ENCODE measurements at regions not wholly inside any gene's neighbourhood (a gene's known extent, or its start where the extent isn't known, plus 50 kb on each side); places are given as distances from the start of the nearest gene placed in this dataset.

DNA sequence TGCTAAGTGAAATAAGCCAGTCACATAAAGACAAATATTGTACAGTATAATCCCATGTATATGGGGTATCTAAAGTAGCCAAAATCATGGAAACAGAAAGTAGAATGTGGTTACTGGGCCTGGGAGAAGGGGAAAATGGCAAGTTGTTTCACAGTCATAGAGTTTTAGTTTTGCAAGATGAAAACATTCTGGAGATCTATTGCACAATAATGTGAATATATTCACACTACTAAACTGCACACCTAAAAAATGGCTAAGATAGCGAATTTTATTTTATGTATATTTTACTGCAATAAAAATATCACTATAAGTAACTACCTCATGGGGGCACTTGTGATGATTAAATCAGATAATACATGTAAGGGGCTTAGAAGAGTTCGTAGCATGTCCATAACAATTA, 72.0 kb upstream of the ARHGAP32 start:
- TF ChIP-seq, protein P1, sequence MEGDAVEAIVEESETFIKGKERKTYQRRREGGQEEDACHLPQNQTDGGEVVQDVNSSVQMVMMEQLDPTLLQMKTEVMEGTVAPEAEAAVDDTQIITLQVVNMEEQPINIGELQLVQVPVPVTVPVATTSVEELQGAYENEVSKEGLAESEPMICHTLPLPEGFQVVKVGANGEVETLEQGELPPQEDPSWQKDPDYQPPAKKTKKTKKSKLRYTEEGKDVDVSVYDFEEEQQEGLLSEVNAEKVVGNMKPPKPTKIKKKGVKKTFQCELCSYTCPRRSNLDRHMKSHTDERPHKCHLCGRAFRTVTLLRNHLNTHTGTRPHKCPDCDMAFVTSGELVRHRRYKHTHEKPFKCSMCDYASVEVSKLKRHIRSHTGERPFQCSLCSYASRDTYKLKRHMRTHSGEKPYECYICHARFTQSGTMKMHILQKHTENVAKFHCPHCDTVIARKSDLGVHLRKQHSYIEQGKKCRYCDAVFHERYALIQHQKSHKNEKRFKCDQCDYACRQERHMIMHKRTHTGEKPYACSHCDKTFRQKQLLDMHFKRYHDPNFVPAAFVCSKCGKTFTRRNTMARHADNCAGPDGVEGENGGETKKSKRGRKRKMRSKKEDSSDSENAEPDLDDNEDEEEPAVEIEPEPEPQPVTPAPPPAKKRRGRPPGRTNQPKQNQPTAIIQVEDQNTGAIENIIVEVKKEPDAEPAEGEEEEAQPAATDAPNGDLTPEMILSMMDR (IDR thresholded peaks at IDR 0.05; ENCODE audit: poor library complexity, severe bottlenecking) = no peak
- DNase-seq (ENCODE audit: low spot score) = no peak
- no peaks in the 10 kb centered on the region for H3K4me1 ChIP-seq (ENCODE audit: insufficient read depth, poor library complexity, severe bottlenecking)

DNA sequence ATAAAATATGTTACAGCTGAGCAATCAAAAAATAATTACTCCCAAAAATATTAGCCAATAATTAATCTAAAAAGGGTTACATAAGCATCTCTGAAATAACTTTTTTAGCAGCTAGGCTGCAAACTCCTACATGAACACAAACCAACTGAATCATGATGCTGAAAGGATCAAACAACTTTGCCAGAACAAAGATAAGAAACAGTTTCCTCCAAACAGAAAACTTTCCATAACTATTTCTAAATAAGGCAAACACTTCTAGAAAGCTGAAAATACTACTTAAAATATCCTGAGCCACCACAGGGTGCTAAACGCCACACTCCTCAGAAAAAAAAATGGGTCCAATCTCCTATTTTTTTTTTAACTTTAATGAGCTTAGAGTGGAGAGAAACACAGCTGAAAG, 68.6 kb upstream of the ARHGAP32 start:
- Histone ChIP-seq H3K36me3 (ENCODE audit: low read depth) (no peaks in the 10 kb centered on the region), H3K27ac (ENCODE audit: poor library complexity, severe bottlenecking) (no peak overlapping the region), H3K4me3 (ENCODE audit: severe bottlenecking) (no peak overlapping the region), H3K9me3 (ENCODE audit: severe bottlenecking) (no peaks in the 10 kb centered on the region), H3K4me1 (ENCODE audit: insufficient read depth, poor library complexity, severe bottlenecking) (no peaks in the 10 kb centered on the region), H3K27me3 (ENCODE audit: insufficient read depth, poor library complexity, severe bottlenecking) (no peaks in the 10 kb centered on the region)
- TF ChIP-seq, protein P1 (IDR thresholded peaks at IDR 0.05; ENCODE audit: poor library complexity, severe bottlenecking) = no peak
- ATAC-seq (ENCODE audit: low read depth) (no peak), DNase-seq (ENCODE audit: low spot score) (no peak)

More for the DNA sequence above, 72.0 kb upstream of the ARHGAP32 start:
- Histone ChIP-seq H3K4me3 (ENCODE audit: severe bottlenecking) (no peak overlapping the region), H3K36me3 (ENCODE audit: low read depth) (no peaks in the 10 kb centered on the region), H3K27ac (ENCODE audit: poor library complexity, severe bottlenecking) (no peak overlapping the region), H3K9me3 (ENCODE audit: severe bottlenecking) (no peaks in the 10 kb centered on the region), H3K27me3 (ENCODE audit: insufficient read depth, poor library complexity, severe bottlenecking) (no peaks in the 10 kb centered on the region)
- no peak for ATAC-seq (ENCODE audit: low read depth)

DNA sequence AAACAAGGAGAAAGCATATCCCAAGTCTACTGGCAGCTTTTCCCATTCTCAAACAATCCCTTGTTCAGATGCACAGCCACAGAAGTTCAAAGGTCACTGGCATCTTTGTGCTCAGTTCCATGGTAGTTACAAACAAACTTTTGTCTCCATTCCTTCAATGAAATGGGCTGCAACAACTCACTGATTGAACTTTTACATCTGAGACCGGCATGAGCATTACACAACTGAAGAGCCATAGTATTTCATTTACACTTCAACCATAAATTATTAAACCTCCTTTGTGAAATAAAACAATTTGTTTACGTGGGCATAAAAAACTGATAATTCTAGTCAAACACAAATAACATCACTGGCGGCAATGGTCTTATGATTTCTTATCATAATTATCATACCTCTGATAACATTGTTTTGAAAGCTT, 67.8 kb upstream of the ARHGAP32 start:
- Histone ChIP-seq H3K4me3 (ENCODE audit: severe bottlenecking) (no peak overlapping the region), H3K27me3 (ENCODE audit: insufficient read depth, poor library complexity, severe bottlenecking) (no peaks in the 10 kb centered on the region), H3K9me3 (ENCODE audit: severe bottlenecking) (no peaks in the 10 kb centered on the region), H3K36me3 (ENCODE audit: low read depth) (no peaks in the 10 kb centered on the region), H3K27ac (ENCODE audit: poor library complexity, severe bottlenecking) (no peak overlapping the region), H3K4me1 (ENCODE audit: insufficient read depth, poor library complexity, severe bottlenecking) (no peaks in the 10 kb centered on the region)
- TF ChIP-seq, protein P1 (IDR thresholded peaks at IDR 0.05; ENCODE audit: poor library complexity, severe bottlenecking) = no peak
- DNase-seq (ENCODE audit: low spot score) (no peak), ATAC-seq (ENCODE audit: low read depth) (no peak)

DNA sequence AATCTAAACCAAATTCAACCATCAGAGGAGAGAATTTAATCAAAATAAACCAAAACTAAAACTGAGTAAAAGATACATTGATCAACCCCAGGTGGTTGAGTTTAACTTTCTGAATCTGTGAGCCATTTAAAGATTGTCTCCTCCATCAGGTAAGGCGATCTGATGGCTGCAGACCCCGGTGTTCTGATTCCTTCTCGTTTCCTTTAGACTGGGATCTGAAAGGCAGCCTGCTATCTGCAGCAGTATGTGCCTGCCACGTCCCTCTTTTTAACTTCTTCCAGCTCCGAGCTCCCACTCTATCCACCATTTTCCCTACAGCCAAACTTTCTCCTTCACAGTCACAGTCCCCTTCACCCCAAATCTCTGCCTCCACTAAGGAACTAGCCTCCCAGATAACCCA, 66.1 kb upstream of the ARHGAP32 start:
- Histone ChIP-seq H3K4me1 (ENCODE audit: insufficient read depth, poor library complexity, severe bottlenecking) (no peaks in the 10 kb centered on the region), H3K4me3 (ENCODE audit: severe bottlenecking) (no peak overlapping the region), H3K36me3 (ENCODE audit: low read depth) (no peaks in the 10 kb centered on the region), H3K9me3 (ENCODE audit: severe bottlenecking) (no peaks in the 10 kb centered on the region), H3K27ac (ENCODE audit: poor library complexity, severe bottlenecking) (no peak overlapping the region), H3K27me3 (ENCODE audit: insufficient read depth, poor library complexity, severe bottlenecking) (no peaks in the 10 kb centered on the region)
- no peak for ATAC-seq (ENCODE audit: low read depth)
- TF ChIP-seq, protein P1 (IDR thresholded peaks at IDR 0.05; ENCODE audit: poor library complexity, severe bottlenecking) = no peak
- no peak for DNase-seq (ENCODE audit: low spot score)

DNA sequence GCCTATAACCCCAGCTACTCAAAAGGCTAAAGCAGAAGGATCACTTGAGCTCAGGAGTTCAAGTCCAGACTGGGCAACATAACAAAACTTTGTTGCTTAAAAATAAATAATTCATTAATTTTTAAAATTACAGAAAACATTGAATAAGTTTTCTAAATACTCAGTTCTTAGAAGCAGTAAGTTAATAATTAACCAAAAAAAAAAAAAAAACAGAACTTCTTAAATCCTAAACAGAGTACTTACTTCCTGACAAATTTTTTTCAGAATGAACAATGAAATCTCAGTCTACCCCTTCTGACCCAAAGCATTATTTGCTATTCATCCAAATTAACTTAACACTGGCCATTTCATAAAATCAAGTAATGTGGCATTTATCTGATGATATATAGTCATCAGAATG, 65.4 kb upstream of the ARHGAP32 start:
- ATAC-seq (ENCODE audit: low read depth) (no peak), DNase-seq (ENCODE audit: low spot score) (no peak)
- no peaks in the 10 kb centered on the region for H3K9me3 ChIP-seq (ENCODE audit: severe bottlenecking)
- H3K4me3 ChIP-seq (ENCODE audit: severe bottlenecking) = no peak overlapping the region
- H3K27me3 ChIP-seq (ENCODE audit: insufficient read depth, poor library complexity, severe bottlenecking) = no peaks in the 10 kb centered on the region
- H3K27ac ChIP-seq (ENCODE audit: poor library complexity, severe bottlenecking) = no peak overlapping the region
- H3K36me3 ChIP-seq (ENCODE audit: low read depth) = no peaks in the 10 kb centered on the region
- TF ChIP-seq, protein P1 (IDR thresholded peaks at IDR 0.05; ENCODE audit: poor library complexity, severe bottlenecking) = no peak
- no peaks in the 10 kb centered on the region for H3K4me1 ChIP-seq (ENCODE audit: insufficient read depth, poor library complexity, severe bottlenecking)
